GM19397 (cell line): ENCODE measurements at regions not wholly inside any gene's neighbourhood (a gene's known extent, or its start where the extent isn't known, plus 50 kb on each side); places are given as distances from the start of the nearest gene placed in this dataset.
"Not testable (repeated sequence)": the region's sequence is repeated elsewhere in the genome, so short reads cannot be mapped to it uniquely, and the experiment has no call there.

ENCODE experiments used
- ATAC-seq: cut with Tn5 transposase; IDR thresholded peaks from one replicate; pipeline ENCODE4 v1.9.1; 2021; ENCODE audit warnings: mild to moderate bottlenecking, moderate library complexity; ENCODE audit not compliant: unreplicated experiment

- ATAC-seq, result not testable (repeated sequence)
Measured at GRCh38 chr7:149992366-149992765, 118.6 kb downstream of the ATP6V0E2 start.

GRCh38 chr7:149995369-149996026 is 121.7 kb downstream of the ATP6V0E2 start:
- not testable (repeated sequence) for ATAC-seq

- not testable (repeated sequence) for ATAC-seq
Measured at GRCh38 chr7:150000780-150001599, 127.2 kb downstream of the ATP6V0E2 start.

- no peak for ATAC-seq
Measured at GRCh38 chr7:150003304-150003810, 129.6 kb downstream of the ATP6V0E2 start.

- ATAC-seq, result not testable (repeated sequence)
Measured at GRCh38 chr7:150003973-150004372, 130.2 kb downstream of the ATP6V0E2 start.

GRCh38 chr7:150004843-150005242 is 131.1 kb downstream of the ATP6V0E2 start:
- ATAC-seq, result not testable (repeated sequence)

- not testable (repeated sequence) for ATAC-seq
Measured at GRCh38 chr7:150009620-150010303, 136.0 kb downstream of the ATP6V0E2 start.

GRCh38 chr7:150016651-150017189 is 143.0 kb downstream of the ATP6V0E2 start:
- not testable (repeated sequence) for ATAC-seq

- not testable (repeated sequence) for ATAC-seq
Measured at GRCh38 chr7:150020210-150020609, 146.4 kb downstream of the ATP6V0E2 start.

GRCh38 chr7:150024550-150025490 is 151.1 kb downstream of the ATP6V0E2 start:
- not testable (repeated sequence) for ATAC-seq

- ATAC-seq, result not testable (repeated sequence)
Measured at GRCh38 chr7:150025802-150026201, 152.0 kb downstream of the ATP6V0E2 start.

- not testable (repeated sequence) for ATAC-seq
Measured at GRCh38 chr7:150028344-150029012, 154.7 kb downstream of the ATP6V0E2 start.

- not testable (repeated sequence) for ATAC-seq
Measured at GRCh38 chr7:150029013-150029389, 155.2 kb downstream of the ATP6V0E2 start.

- not testable (repeated sequence) for ATAC-seq
Measured at GRCh38 chr7:150031733-150032132, 158.0 kb downstream of the ATP6V0E2 start.

- not testable (repeated sequence) for ATAC-seq
Measured at GRCh38 chr7:150033711-150034110, 159.9 kb downstream of the ATP6V0E2 start.

- not testable (repeated sequence) for ATAC-seq
Measured at GRCh38 chr7:150035769-150036168, 162.0 kb downstream of the ATP6V0E2 start.

GRCh38 chr7:150039061-150039460 is 165.3 kb downstream of the ATP6V0E2 start:
- not testable (repeated sequence) for ATAC-seq

GRCh38 chr7:150042281-150042680 is 168.5 kb downstream of the ATP6V0E2 start:
- not testable (repeated sequence) for ATAC-seq

- not testable (repeated sequence) for ATAC-seq
Measured at GRCh38 chr7:150044771-150045170, 171.0 kb downstream of the ATP6V0E2 start.
